Keratinocyte (primary cell): ENCODE measurements at regions not wholly inside any gene's neighbourhood (a gene's known extent, or its start where the extent isn't known, plus 50 kb on each side); places are given as distances from the start of the nearest gene placed in this dataset.
A peak's percentile ranks its signal among the peaks of the same experiment; 100 is the strongest.

ENCODE experiments used
- DNase-seq: peaks from one replicate; pipeline ENCODE4 v3.0.0-alpha.2; 2011; ENCODE audit warnings: low read depth, missing footprints, low spot score
- FAIRE-seq: peaks from 2 replicates; lab custom pipeline; 2011; peaks lifted over from hg19 to GRCh38; lab: Jason Lieb, UNC
- H2AFZ ChIP-seq: 2 replicates; pipeline ENCODE4 v1.6.0; 2012; ENCODE audit warnings: low read length, control low read depth, inconsistent platforms; ENCODE audit not compliant: control insufficient read depth
- H3K27ac ChIP-seq: 2 replicates; pipeline ENCODE4 v1.5.1; 2011; ENCODE audit warnings: low read length; ENCODE audit not compliant: control insufficient read depth, insufficient read depth
- H3K27me3 ChIP-seq: 3 replicates; pipeline ENCODE4 v1.6.0; 2011; ENCODE audit warnings: low read length; ENCODE audit not compliant: control insufficient read depth, insufficient read depth; ENCODE audit errors: extremely low read depth
- H3K36me3 ChIP-seq, 2 experiments: 2 replicates in 1 of 2; 3 replicates in 1 of 2; pipeline ENCODE4 v1.5.1; 2011; ENCODE audit warnings: low read length in 2 of 2, mild to moderate bottlenecking in 1 of 2; ENCODE audit not compliant: control insufficient read depth in 2 of 2, insufficient read depth in 2 of 2; ENCODE audit errors: extremely low read depth in 1 of 2
- H3K4me1 ChIP-seq: 3 replicates; pipeline ENCODE4 v1.5.1; 2011; ENCODE audit warnings: low read length; ENCODE audit not compliant: control insufficient read depth, insufficient read depth; ENCODE audit errors: extremely low read depth
- H3K4me2 ChIP-seq: 3 replicates; pipeline ENCODE4 v1.6.0; 2011; ENCODE audit warnings: low read depth, low read length; ENCODE audit not compliant: control insufficient read depth, insufficient read depth; ENCODE audit errors: extremely low read depth
- H3K4me3 ChIP-seq, 3 experiments: fragments of 200-600 bp in 1 of 3; sonication (generic) in 1 of 3; 2 replicates in 2 of 3; 3 replicates in 1 of 3; pipeline ENCODE4 v1.5.1; 2011 to 2016; ENCODE audit warnings: low read length in 3 of 3, mild to moderate bottlenecking in 3 of 3, control low read depth in 2 of 3, inconsistent platforms in 1 of 3, low read depth in 1 of 3, mixed read lengths in 1 of 3, mixed run types in 1 of 3, moderate library complexity in 1 of 3; ENCODE audit not compliant: control insufficient read depth in 2 of 3, insufficient read depth in 2 of 3; ENCODE audit errors: extremely low read depth in 1 of 3
- H3K79me2 ChIP-seq: 2 replicates; pipeline ENCODE4 v1.6.0; 2012; ENCODE audit warnings: low read length; ENCODE audit not compliant: control insufficient read depth, insufficient read depth
- H3K9ac ChIP-seq: 3 replicates; pipeline ENCODE4 v1.6.0; 2011; ENCODE audit warnings: low read length; ENCODE audit not compliant: control insufficient read depth, insufficient read depth; ENCODE audit errors: extremely low read depth
- H3K9me1 ChIP-seq: 3 replicates; pipeline ENCODE4 v1.6.0; 2011; ENCODE audit warnings: low read length; ENCODE audit not compliant: control insufficient read depth, insufficient read depth; ENCODE audit errors: extremely low read depth
- H3K9me3 ChIP-seq: 2 replicates; pipeline ENCODE4 v1.5.1; 2012; ENCODE audit warnings: low read depth, low read length; ENCODE audit not compliant: control insufficient read depth
- H4K20me1 ChIP-seq: 3 replicates; pipeline ENCODE4 v1.6.0; 2011; ENCODE audit warnings: low read length; ENCODE audit not compliant: control insufficient read depth, insufficient read depth; ENCODE audit errors: extremely low read depth
- CTCF ChIP-seq, 3 experiments: IDR thresholded peaks in 1 of 3; conservative IDR thresholded peaks in 1 of 3; optimal IDR thresholded peaks in 1 of 3; 2 replicates in 2 of 3; 3 replicates in 1 of 3; pipeline versions ENCODE3 to v1.5.1; 2011; ENCODE audit warnings: low read length in 3 of 3, mild to moderate bottlenecking in 3 of 3, moderate library complexity in 2 of 3, control low read depth in 1 of 3, inconsistent platforms in 1 of 3; ENCODE audit not compliant: insufficient read depth in 2 of 3; ENCODE audit errors: extremely low read depth in 1 of 3
- EZH2 ChIP-seq: IDR thresholded peaks from one replicate; pipeline ENCODE4 v1.6.1; 2012; ENCODE audit warnings: inconsistent platforms, mild to moderate bottlenecking, low read length, moderate library complexity
- dilution Hi-C: fragments of 300-500 bp; cut with MboI; formaldehyde crosslinking; loops from one replicate; pipeline ENCODE4 v1.7.0; 2020; ENCODE audit warnings: low sequenced_read_pairs; ENCODE audit not compliant: extremely low pct_ligation_motif_present

- Histone ChIP-seq H3K27ac (no peak overlapping the region), H3K36me3 (no peaks in the 10 kb centered on the region), H3K4me1 (no peaks in the 10 kb centered on the region), H3K9me3 (no peaks in the 10 kb centered on the region), H3K4me3 (no peak overlapping the region), H4K20me1 (no peaks in the 10 kb centered on the region), H3K9me1 (no peaks in the 10 kb centered on the region), H2AFZ (no peak overlapping the region), H3K27me3 (no peaks in the 10 kb centered on the region), H3K4me2 (no peak overlapping the region), H3K9ac (no peak overlapping the region), H3K79me2 (no peaks in the 10 kb centered on the region)
- DNase-seq (no peak), FAIRE-seq (no peak)
- dilution Hi-C loops: no loop called here
- TF ChIP-seq CTCF (optimal IDR thresholded peaks at IDR 0.05 in 1 of 3, IDR thresholded peaks at IDR 0.05 in 1 of 3, conservative IDR thresholded peaks at IDR 0.05 in 1 of 3; ENCODE audit: extremely low read depth in 1 of 3, insufficient read depth in 2 of 3, low read length in 3 of 3) (no peak), EZH2 (no peak)
Measured at GRCh38 chr15:35728219-35728940, 182.4 kb upstream of the DPH6 start.

GRCh38 chr15:35736150-35736549 is 190.2 kb upstream of the DPH6 start:
- Histone ChIP-seq H2AFZ (no peak overlapping the region), H3K9ac (no peak overlapping the region), H4K20me1 (no peaks in the 10 kb centered on the region), H3K4me3 (no peak overlapping the region), H3K27ac (no peak overlapping the region), H3K9me3 (no peaks in the 10 kb centered on the region), H3K9me1 (no peaks in the 10 kb centered on the region), H3K36me3 (no peaks in the 10 kb centered on the region), H3K27me3 (no peaks in the 10 kb centered on the region), H3K4me1 (peaks cover 8% of the 10 kb centered on the region), H3K79me2 (no peaks in the 10 kb centered on the region), H3K4me2 (no peak overlapping the region)
- FAIRE-seq: peak; percentile 48
- DNase-seq: no peak
- no peak for TF ChIP-seq CTCF (optimal IDR thresholded peaks at IDR 0.05 in 1 of 3, IDR thresholded peaks at IDR 0.05 in 1 of 3, conservative IDR thresholded peaks at IDR 0.05 in 1 of 3; ENCODE audit: extremely low read depth in 1 of 3, insufficient read depth in 2 of 3, low read length in 3 of 3)
- no peak for TF ChIP-seq EZH2
- dilution Hi-C loops: no loop called here
